NCI-H748 treated with DMSO at 0.1 percent for 48 hours (cell line): ENCODE measurements at regions not wholly inside any gene's neighbourhood (a gene's known extent, or its start where the extent isn't known, plus 50 kb on each side); places are given as distances from the start of the nearest gene placed in this dataset.
"Not testable (repeated sequence)": the region's sequence is repeated elsewhere in the genome, so short reads cannot be mapped to it uniquely, and the experiment has no call there.

Source experiments
- DNase-seq: peaks from one replicate; lab custom pipeline; 2025; lab: John Stamatoyannopoulos, UW

DNA sequence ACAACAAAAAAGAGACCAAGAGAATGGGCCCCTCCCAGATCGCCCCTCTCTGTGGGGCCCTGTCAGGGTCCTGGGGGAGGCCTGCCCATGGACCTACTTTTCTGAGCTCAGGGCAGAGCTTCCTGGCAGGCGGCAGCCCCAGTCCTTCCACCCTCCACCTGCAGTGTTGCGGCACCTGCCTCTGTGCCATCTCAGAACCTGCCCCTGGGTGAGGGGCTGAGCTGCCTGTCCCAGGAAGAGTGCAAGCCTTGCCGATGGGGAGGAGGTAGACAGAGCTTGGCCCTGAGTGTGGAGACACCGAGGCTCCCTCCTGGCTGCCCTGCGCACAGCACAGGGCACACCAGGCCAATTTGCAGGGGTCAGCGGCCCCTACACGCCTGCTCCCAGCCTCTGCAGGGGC is 67.5 kb downstream of the UNCX start:
- DNase-seq, result no peak

DNA sequence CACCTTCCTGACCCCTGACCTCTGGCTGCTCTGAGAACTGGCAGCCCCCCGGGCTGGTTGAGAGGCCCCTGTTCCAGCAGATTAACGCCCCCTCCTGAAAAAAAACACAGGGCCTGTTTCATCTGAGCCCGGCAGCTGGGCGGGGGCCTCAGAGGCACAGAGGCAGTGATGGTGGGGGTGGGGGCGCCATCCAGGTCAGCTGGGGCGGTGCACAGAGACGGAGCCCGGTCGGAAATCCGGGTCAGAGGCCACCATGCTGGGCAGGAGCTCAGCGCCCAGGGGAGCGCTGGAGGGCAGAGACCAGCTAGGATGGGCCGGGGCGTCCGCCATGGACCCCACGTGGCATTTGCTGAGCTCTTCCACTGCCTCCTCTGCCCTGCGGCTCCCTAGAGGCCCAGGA is 68.0 kb downstream of the UNCX start:
- DNase-seq, result no peak

- DNase-seq, result no peak
Observed at GRCh38 chr7:1301054-1301881, 68.6 kb downstream of the UNCX start.

DNA sequence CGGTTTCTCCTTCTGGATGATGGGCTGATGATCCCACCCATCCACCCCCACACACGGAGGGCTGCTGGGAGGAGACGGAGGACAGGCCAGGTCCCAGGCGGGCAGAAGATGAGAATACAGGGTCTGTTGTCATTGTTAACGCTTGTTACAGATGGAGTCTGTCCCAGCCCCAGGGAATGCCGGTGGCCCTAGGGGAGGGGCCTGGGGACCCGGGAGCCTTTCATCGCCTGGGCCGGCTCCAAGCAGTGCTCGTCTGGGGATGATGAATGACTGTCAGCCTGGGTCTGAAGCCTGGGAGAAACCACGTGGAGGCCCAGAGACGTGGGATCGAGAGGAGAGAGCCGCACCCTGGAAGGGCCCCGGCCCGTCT is 69.2 kb downstream of the UNCX start:
- no peak for DNase-seq

- DNase-seq, result no peak
Observed at GRCh38 chr7:1302936-1303335, 70.3 kb downstream of the UNCX start.

DNA sequence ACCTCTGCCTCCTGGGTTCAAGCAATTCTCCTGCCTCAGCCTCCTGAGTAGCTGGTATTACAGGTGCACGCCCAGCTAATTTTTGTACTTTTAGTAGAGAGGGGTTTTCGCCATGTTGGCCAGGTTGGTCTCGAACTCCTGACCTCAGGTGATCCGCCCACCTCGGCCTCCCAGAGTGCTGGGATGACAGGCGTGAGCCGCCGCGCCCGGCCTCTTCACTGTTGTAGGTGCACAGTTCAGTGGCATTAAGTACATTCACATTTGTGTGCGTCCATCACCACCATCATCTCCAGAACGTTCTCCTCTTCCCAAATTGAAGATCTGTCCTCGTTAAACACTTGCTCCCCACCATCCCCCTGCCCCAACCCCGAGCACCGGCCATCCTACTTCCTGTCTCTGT is 71.3 kb downstream of the UNCX start:
- DNase-seq, result not testable (repeated sequence)

- no peak for DNase-seq
Observed at GRCh38 chr7:1305873-1306272, 73.2 kb downstream of the UNCX start.

- no peak for DNase-seq
Observed at GRCh38 chr7:1307828-1308227, 75.2 kb downstream of the UNCX start.

GRCh38 chr7:1309290-1309689 is 76.6 kb downstream of the UNCX start:
- DNase-seq, result no peak

GRCh38 chr7:1309996-1310395 is 77.3 kb downstream of the UNCX start:
- no peak for DNase-seq

GRCh38 chr7:1310936-1311335 is 78.3 kb downstream of the UNCX start:
- no peak for DNase-seq

DNA sequence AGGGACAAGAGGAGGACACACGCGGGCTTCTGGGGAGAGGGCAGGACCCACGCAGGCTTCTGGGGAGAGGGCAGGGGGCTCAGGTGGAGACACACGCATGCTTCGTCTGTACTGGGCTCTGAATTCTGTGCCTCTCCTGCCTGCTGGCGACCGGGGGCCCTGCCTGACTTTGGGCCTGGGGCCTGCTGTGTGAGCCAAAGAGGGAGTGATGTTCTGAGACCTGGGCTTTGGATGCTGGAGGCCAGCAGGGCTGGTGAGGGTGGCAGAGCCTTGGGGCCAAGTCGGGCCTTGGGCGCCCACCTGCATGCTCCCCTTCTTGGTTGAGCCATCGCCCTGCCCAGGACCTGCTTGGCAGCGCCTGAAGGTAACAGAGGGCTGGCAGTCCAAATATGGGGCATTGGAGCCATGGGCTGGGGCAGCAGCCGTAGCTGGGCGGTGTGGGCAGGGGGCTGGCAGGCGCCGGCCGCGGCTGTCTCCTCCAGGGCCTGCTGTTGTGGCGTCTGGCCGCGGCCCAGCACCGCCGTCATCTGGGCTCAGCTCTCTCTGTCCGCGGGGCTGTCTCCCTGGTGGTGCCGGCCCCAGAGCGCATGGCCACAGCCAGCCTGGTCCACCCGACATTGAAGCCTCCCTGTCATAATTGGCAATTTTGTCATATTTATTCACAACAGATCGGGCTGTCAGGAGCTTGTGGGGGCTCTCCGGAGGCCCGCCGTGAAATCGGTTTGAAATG is 78.9 kb downstream of the UNCX start:
- DNase-seq, result no peak

GRCh38 chr7:1312136-1313070 is 79.7 kb downstream of the UNCX start:
- DNase-seq, result no peak

- no peak for DNase-seq
Observed at GRCh38 chr7:1313613-1314012, 80.9 kb downstream of the UNCX start.

GRCh38 chr7:1314021-1314907 is 81.6 kb downstream of the UNCX start:
- no peak for DNase-seq

DNA sequence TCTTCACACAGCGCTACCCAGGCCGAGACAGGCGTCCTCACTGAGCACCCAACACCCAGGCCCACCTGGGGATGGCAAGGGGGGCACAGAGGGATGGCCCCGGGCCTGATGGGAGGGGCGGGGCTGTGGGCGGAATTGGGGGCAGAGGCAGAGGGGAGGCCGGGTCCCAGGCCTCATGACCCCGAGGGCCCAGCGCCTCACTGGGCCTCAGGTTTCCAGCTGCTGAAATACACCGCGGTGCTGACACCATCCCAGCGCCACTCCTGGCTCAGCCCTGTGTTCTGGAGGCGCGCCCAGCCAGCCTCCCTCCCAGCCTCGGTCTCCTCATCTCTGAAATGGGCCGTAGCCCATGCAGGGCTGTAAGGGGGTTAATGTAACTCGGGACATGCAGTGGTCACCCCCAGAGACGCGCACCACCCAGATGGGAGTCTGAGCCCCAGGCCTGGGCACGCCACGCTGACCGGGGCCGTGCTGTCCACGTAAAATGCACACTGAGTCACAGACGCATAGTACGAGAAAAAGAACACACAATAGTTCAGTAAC is 82.3 kb downstream of the UNCX start:
- DNase-seq, result no peak

GRCh38 chr7:1316086-1316485 is 83.4 kb downstream of the UNCX start:
- no peak for DNase-seq

- no peak for DNase-seq
Observed at GRCh38 chr7:1317646-1318045, 85.0 kb downstream of the UNCX start.

- DNase-seq, result no peak
Observed at GRCh38 chr7:1318051-1318450, 85.4 kb downstream of the UNCX start.

DNA sequence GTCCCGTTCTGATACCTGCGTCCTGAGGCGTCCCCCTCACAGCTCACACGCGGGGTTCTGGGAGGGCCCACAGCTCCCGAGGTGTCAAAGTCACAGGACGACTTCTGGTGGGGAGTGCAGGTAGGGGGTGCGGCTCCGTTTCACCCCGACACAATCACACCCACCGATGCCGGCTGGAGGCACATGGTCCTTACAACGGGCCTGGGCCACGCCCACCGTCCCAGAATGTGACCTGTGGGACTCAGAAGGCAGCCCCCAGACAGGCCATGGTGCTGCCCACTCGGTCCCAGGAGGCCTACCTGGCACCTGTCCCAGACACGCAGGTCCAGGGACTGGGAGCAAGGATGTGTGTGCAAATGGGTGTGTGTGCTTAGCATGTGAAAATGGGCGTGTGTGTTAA is 86.0 kb downstream of the UNCX start:
- no peak for DNase-seq

DNA sequence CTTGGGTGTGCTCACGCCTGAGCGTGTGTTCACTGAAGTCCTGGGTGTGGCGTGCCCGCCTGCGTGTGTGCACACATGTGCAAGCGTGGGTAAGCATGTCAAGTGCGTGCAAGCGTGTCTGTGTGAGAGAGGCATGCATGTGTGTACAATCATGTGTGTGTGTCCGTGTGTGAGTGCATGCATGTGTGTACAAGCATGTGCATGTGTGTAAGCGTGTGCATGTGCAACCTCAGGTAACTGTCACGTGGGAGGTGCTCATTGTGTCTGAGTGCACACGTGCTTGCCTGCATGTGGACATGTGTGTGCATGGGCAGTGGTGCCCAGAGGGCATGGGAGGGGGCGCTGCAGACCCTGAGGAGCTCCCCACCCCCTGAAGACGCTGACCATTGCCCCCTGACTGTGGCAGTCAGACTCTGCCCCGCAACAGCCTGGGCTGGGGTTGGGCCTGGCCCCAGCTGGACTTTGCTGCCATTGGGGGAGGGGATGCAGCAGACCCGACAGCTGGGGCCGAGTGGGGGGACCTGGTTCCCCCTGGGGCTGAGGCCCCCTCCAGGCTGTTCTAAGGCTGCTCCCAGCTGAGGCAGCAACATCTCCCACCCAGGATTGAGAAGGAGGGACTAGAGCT is 88.1 kb downstream of the UNCX start:
- DNase-seq, result no peak
